Colonic mucosa (tissue), 4 donors: ENCODE measurements at regions not wholly inside any gene's neighbourhood (a gene's known extent, or its start where the extent isn't known, plus 50 kb on each side); places are given as distances from the start of the nearest gene placed in this dataset.
"Not testable (repeated sequence)": the region's sequence is repeated elsewhere in the genome, so short reads cannot be mapped to it uniquely, and the experiment has no call there.

ENCODE experiments used
- DNase-seq: peaks from one replicate; pipeline ENCODE4 v3.0.0-alpha.2; 2020
- H3K27ac ChIP-seq: fragments of 200-600 bp; one replicate; pipeline ENCODE4 v1.8.0; 2021
- H3K27me3 ChIP-seq: fragments of 200-600 bp; one replicate; pipeline ENCODE4 v1.8.0; 2021
- H3K36me3 ChIP-seq: fragments of 200-600 bp; one replicate; pipeline ENCODE4 v1.8.0; 2021
- H3K4me1 ChIP-seq: fragments of 200-600 bp; one replicate; pipeline ENCODE4 v1.8.0; 2021; ENCODE audit warnings: mild to moderate bottlenecking
- H3K4me3 ChIP-seq: fragments of 200-600 bp; one replicate; pipeline ENCODE4 v1.8.0; 2021
- H3K9ac ChIP-seq, 2 donors: one replicate each; pipeline ENCODE4 v1.7.0; 2013; ENCODE audit warnings: control low read depth in 2 of 2, low read depth in 2 of 2, low read length in 2 of 2
- H3K9me3 ChIP-seq: fragments of 200-600 bp; one replicate; pipeline ENCODE4 v1.8.0; 2021
- intact Hi-C: fragments of 100-400 bp; cut with DNase I; formaldehyde crosslinking; loops from one replicate; pipeline ENCODE4 v1.14.1; 2022
- TF ChIP-seq, protein P1 (sequence below): fragments of 200-600 bp; IDR thresholded peaks from one replicate; pipeline ENCODE4 v1.8.0; 2022; ENCODE audit warnings: antibody characterized with exemption, mild to moderate bottlenecking
- donor health status: healthy.
- donor health status: DM: no; HTN: no; CAD: no.
- donor health status: DM: no; HTN: no; CAD: no.

DNA sequence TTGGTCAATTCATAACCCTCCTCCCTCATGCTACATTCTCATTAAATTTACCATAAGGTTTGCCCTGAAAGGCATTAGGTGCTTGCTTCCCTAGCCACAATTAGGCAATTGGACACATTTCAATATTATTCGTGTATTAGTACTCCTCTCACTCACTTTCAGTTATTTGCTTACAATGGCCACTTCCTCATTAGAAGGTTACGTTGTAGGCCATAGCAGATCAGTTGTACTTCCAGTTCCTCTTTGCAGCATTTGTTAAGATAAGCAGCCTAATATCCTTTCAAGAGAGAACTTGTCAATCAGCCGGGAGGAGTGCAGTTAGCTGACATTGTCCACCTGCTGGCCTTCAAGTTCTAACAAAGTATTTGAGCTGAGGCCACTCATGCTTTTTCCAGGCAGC, 1017.2 kb downstream of the PCDH7 start:
- DNase-seq = no peak
- intact Hi-C loops = no loop called here
- no peak overlapping the region for H3K9ac ChIP-seq
- TF ChIP-seq, protein P1, sequence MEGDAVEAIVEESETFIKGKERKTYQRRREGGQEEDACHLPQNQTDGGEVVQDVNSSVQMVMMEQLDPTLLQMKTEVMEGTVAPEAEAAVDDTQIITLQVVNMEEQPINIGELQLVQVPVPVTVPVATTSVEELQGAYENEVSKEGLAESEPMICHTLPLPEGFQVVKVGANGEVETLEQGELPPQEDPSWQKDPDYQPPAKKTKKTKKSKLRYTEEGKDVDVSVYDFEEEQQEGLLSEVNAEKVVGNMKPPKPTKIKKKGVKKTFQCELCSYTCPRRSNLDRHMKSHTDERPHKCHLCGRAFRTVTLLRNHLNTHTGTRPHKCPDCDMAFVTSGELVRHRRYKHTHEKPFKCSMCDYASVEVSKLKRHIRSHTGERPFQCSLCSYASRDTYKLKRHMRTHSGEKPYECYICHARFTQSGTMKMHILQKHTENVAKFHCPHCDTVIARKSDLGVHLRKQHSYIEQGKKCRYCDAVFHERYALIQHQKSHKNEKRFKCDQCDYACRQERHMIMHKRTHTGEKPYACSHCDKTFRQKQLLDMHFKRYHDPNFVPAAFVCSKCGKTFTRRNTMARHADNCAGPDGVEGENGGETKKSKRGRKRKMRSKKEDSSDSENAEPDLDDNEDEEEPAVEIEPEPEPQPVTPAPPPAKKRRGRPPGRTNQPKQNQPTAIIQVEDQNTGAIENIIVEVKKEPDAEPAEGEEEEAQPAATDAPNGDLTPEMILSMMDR = no peak
- no peak overlapping the region for H3K4me3 ChIP-seq
- no peaks in the 10 kb centered on the region for H3K36me3 ChIP-seq
- H3K9me3 ChIP-seq = no peaks in the 10 kb centered on the region
- H3K27ac ChIP-seq = no peak overlapping the region
- no peaks in the 10 kb centered on the region for H3K27me3 ChIP-seq
- H3K4me1 ChIP-seq = no peaks in the 10 kb centered on the region

DNA sequence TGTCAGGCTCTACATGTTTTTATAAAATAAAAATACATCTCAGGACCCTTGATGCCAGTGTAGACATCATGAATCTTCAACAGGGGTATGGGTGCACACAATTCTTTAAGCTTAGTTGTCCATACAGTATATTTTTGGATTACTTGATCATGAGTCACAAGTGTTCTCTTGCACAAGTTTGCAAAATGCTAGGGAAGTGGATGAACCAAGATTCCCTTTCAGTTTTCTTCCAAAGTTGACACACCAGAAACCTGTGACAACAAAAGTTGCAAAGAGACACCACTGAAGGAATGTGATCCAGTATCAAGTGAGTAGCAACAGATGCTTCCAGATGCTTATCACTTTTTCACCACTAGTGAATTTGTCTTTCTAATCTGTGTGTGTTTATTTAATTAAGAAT, 1021.2 kb downstream of the PCDH7 start:
- DNase-seq = no peak
- H3K36me3 ChIP-seq = no peaks in the 10 kb centered on the region
- intact Hi-C loops = no loop called here
- no peak overlapping the region for H3K27ac ChIP-seq
- no peaks in the 10 kb centered on the region for H3K27me3 ChIP-seq
- TF ChIP-seq, protein P1 = no peak
- no peaks in the 10 kb centered on the region for H3K9me3 ChIP-seq
- H3K9ac ChIP-seq = no peak overlapping the region
- no peak overlapping the region for H3K4me3 ChIP-seq
- H3K4me1 ChIP-seq = no peaks in the 10 kb centered on the region

GRCh38 chr4:31748382-31748781, 1028.2 kb downstream of the PCDH7 start:
- no peak overlapping the region for H3K27ac ChIP-seq
- TF ChIP-seq, protein P1 = no peak
- no peaks in the 10 kb centered on the region for H3K4me1 ChIP-seq
- no peak overlapping the region for H3K4me3 ChIP-seq
- no peaks in the 10 kb centered on the region for H3K27me3 ChIP-seq
- no peak for DNase-seq
- H3K36me3 ChIP-seq = no peaks in the 10 kb centered on the region
- intact Hi-C loops = no loop called here
- H3K9me3 ChIP-seq = no peaks in the 10 kb centered on the region
- no peak overlapping the region for H3K9ac ChIP-seq

DNA sequence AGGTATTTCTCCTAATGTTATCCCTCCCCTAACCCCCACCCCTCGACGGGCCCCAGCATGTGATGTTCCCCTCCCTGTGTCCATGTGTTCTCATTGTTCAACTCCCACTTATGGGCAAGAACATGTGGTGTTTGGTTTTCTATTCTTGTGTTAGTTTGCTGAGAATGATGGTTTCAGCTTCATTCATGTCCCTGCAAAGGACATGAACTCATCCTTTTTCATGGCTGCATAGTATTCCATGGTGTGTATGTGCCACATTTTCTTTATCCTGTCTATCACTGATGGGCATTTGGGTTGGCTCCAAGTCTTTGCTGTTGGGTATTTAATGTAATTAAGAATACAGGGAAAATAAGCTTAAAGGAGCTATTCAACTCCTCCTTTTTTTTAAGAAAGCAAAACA, 1030.4 kb downstream of the PCDH7 start:
- H3K9me3 ChIP-seq, H3K27ac ChIP-seq, intact Hi-C loops, H3K4me1 ChIP-seq, H3K4me3 ChIP-seq, H3K27me3 ChIP-seq, H3K9ac ChIP-seq, H3K36me3 ChIP-seq, DNase-seq: not testable (repeated sequence)

GRCh38 chr4:31755751-31756150, 1035.6 kb downstream of the PCDH7 start:
- H3K9me3 ChIP-seq = no peaks in the 10 kb centered on the region
- no peak overlapping the region for H3K9ac ChIP-seq
- intact Hi-C loops = no loop called here
- no peaks in the 10 kb centered on the region for H3K4me1 ChIP-seq
- no peak overlapping the region for H3K4me3 ChIP-seq
- H3K36me3 ChIP-seq = no peaks in the 10 kb centered on the region
- TF ChIP-seq, protein P1 = no peak
- no peak overlapping the region for H3K27ac ChIP-seq
- no peaks in the 10 kb centered on the region for H3K27me3 ChIP-seq
- DNase-seq = no peak

GRCh38 chr4:31768756-31769155, 1048.6 kb downstream of the PCDH7 start:
- TF ChIP-seq, protein P1 = no peak
- Histone ChIP-seq H3K27me3 (no peaks in the 10 kb centered on the region), H3K4me3 (no peak overlapping the region), H3K36me3 (no peaks in the 10 kb centered on the region), H3K4me1 (no peaks in the 10 kb centered on the region), H3K9ac (no peak overlapping the region), H3K9me3 (no peaks in the 10 kb centered on the region), H3K27ac (no peak overlapping the region)
- no peak for DNase-seq
- intact Hi-C loops = no loop called here
